ENCODE measurements at regions not wholly inside any gene's neighbourhood (a gene's known extent, or its start where the extent isn't known, plus 50 kb on each side); places are given as distances from the start of the nearest gene placed in this dataset.

DNA sequence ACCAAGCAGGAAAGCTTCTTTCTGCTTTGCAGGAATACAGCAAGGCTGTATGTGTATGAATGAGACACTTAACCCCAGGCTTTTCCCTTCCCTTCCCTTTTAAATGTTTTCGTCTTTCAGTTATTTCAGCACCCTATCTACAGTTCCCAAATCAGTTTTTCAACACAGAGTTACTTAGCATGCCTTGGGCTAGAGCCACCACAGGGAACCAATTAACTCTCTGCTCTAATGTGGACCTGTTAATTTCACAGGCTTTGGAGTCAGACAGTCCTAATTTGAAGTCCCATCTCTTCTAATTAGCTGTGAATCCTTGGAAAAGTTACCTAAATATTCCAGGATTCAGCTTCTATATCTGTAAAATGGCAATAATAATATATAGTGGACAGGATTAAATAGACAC, 89.2 kb upstream of the REG3A start:
- TF ChIP-seq, protein P1, sequence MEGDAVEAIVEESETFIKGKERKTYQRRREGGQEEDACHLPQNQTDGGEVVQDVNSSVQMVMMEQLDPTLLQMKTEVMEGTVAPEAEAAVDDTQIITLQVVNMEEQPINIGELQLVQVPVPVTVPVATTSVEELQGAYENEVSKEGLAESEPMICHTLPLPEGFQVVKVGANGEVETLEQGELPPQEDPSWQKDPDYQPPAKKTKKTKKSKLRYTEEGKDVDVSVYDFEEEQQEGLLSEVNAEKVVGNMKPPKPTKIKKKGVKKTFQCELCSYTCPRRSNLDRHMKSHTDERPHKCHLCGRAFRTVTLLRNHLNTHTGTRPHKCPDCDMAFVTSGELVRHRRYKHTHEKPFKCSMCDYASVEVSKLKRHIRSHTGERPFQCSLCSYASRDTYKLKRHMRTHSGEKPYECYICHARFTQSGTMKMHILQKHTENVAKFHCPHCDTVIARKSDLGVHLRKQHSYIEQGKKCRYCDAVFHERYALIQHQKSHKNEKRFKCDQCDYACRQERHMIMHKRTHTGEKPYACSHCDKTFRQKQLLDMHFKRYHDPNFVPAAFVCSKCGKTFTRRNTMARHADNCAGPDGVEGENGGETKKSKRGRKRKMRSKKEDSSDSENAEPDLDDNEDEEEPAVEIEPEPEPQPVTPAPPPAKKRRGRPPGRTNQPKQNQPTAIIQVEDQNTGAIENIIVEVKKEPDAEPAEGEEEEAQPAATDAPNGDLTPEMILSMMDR (conservative IDR thresholded peaks at IDR 0.05; ENCODE audit: low read length) = no peak
- TF ChIP-seq EZH2phosphoT487 (IDR thresholded peaks at IDR 0.05; ENCODE audit: borderline replicate concordance) = no peak
